Endodermal cell (in vitro differentiated cells): ENCODE measurements at regions not wholly inside any gene's neighbourhood (a gene's known extent, or its start where the extent isn't known, plus 50 kb on each side); places are given as distances from the start of the nearest gene placed in this dataset.
"Not testable (repeated sequence)": the region's sequence is repeated elsewhere in the genome, so short reads cannot be mapped to it uniquely, and the experiment has no call there.

Source experiments
- DNase-seq: peaks from one replicate; pipeline ENCODE4 v3.0.0-alpha.2; 2017
- H3K27ac ChIP-seq: 2 replicates; pipeline ENCODE4 v1.5.1; 2013; ENCODE audit warnings: mild to moderate bottlenecking, low read depth, low read length, moderate library complexity
- H3K27me3 ChIP-seq: 2 replicates; pipeline ENCODE4 v1.6.1; 2013; ENCODE audit warnings: mild to moderate bottlenecking, low read length, moderate library complexity; ENCODE audit not compliant: insufficient read depth, control insufficient read depth, poor library complexity, severe bottlenecking
- H3K36me3 ChIP-seq: 2 replicates; pipeline ENCODE4 v1.7.0; 2013; ENCODE audit warnings: mild to moderate bottlenecking, low read length, moderate library complexity; ENCODE audit not compliant: control insufficient read depth, insufficient read depth
- H3K4me1 ChIP-seq: one replicate; pipeline ENCODE4 v1.7.0; 2013; ENCODE audit warnings: low read length; ENCODE audit not compliant: control insufficient read depth, insufficient read depth
- H3K4me3 ChIP-seq: 2 replicates; pipeline ENCODE4 v1.5.1; 2013; ENCODE audit warnings: mild to moderate bottlenecking, low read length, moderate library complexity
- H3K9ac ChIP-seq: 2 replicates; pipeline ENCODE4 v1.6.1; 2013; ENCODE audit warnings: mild to moderate bottlenecking, low read length, moderate library complexity; ENCODE audit not compliant: poor library complexity, severe bottlenecking; ENCODE audit errors: extremely low read depth
- H3K9me3 ChIP-seq: 2 replicates; pipeline ENCODE4 v1.6.1; 2013; ENCODE audit warnings: mild to moderate bottlenecking, low read length, moderate library complexity; ENCODE audit not compliant: control insufficient read depth
- H3K27ac Mint-ChIP-seq: 2 replicates; pipeline ENCODE4 v1.8.0; 2020; ENCODE audit warnings: mixed read lengths
- H3K27me3 Mint-ChIP-seq: 2 replicates; pipeline ENCODE4 v1.8.0; 2021; ENCODE audit warnings: mild to moderate bottlenecking, mixed read lengths; ENCODE audit not compliant: insufficient read depth
- H3K36me3 Mint-ChIP-seq: 2 replicates; pipeline ENCODE4 v1.8.0; 2020; ENCODE audit warnings: low read depth, mixed read lengths
- H3K4me1 Mint-ChIP-seq: 2 replicates; pipeline ENCODE4 v1.8.0; 2020; ENCODE audit warnings: mixed read lengths
- H3K4me3 Mint-ChIP-seq: 2 replicates; pipeline ENCODE4 v1.8.0; 2020; ENCODE audit warnings: mild to moderate bottlenecking, moderate library complexity, mixed read lengths
- H3K9me3 Mint-ChIP-seq: 2 replicates; pipeline ENCODE4 v1.8.0; 2020; ENCODE audit warnings: mild to moderate bottlenecking, mixed read lengths
- WGBS, 2 experiments: methylation state at CpG; one replicate each; pipeline versions ENCODE4 v1.1.5 to v1.1.7; 2013; ENCODE audit warnings: missing lambda C conversion rate in 2 of 2, mixed read lengths in 1 of 2; ENCODE audit not compliant: insufficient coverage in 1 of 2, insufficient read length in 1 of 2; 5-methylcytosine and 5-hydroxymethylcytosine counted together
- TF ChIP-seq, protein P1 (sequence below): fragments of 200-600 bp; sonication (generic); conservative IDR thresholded peaks from 2 replicates; pipeline ENCODE4 v1.5.0; 2021; ENCODE audit warnings: antibody characterized with exemption, mild to moderate bottlenecking

DNA sequence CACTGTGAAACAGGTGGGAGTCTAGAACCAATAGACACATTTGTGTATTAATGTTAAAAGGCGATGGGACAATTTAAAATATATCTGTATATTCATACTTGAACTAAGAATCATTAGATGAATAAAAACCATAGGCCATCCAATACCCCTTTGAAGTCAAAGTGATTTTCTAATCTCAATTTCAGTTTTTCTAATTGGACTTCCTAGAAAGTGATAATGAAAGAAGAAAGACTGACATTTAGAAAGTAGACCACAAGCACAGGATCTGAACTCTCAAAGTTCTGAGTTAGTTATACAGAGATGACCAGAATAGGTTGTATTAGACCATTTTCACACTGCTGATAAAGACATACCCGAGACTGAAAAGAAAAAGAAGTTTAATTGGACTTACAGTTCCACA is 412.8 kb upstream of the PIK3R1 start:
- WGBS, 2 experiments, result 90 to 92% methylated on average over 1 of the region's 2 CpGs
- H3K36me3 ChIP-seq, result no peaks in the 10 kb centered on the region
- H3K36me3 Mint-ChIP-seq, result peaks cover 35% of the 10 kb centered on the region
- no peaks in the 10 kb centered on the region for H3K27me3 ChIP-seq
- peaks cover 34% of the 10 kb centered on the region for H3K9me3 Mint-ChIP-seq
- peaks cover 13% of the 10 kb centered on the region for H3K4me1 ChIP-seq
- no peak overlapping the region for H3K27ac ChIP-seq
- H3K4me3 ChIP-seq, result no peak overlapping the region
- H3K27ac Mint-ChIP-seq, result no peak overlapping the region
- no peak for DNase-seq
- TF ChIP-seq, protein P1, sequence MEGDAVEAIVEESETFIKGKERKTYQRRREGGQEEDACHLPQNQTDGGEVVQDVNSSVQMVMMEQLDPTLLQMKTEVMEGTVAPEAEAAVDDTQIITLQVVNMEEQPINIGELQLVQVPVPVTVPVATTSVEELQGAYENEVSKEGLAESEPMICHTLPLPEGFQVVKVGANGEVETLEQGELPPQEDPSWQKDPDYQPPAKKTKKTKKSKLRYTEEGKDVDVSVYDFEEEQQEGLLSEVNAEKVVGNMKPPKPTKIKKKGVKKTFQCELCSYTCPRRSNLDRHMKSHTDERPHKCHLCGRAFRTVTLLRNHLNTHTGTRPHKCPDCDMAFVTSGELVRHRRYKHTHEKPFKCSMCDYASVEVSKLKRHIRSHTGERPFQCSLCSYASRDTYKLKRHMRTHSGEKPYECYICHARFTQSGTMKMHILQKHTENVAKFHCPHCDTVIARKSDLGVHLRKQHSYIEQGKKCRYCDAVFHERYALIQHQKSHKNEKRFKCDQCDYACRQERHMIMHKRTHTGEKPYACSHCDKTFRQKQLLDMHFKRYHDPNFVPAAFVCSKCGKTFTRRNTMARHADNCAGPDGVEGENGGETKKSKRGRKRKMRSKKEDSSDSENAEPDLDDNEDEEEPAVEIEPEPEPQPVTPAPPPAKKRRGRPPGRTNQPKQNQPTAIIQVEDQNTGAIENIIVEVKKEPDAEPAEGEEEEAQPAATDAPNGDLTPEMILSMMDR, result no peak
- peaks cover 29% of the 10 kb centered on the region for H3K9me3 ChIP-seq
- H3K9ac ChIP-seq, result no peak overlapping the region
- H3K4me3 Mint-ChIP-seq, result no peak overlapping the region
- H3K4me1 Mint-ChIP-seq, result peaks cover 22% of the 10 kb centered on the region
- H3K27me3 Mint-ChIP-seq, result peaks cover 7% of the 10 kb centered on the region

DNA sequence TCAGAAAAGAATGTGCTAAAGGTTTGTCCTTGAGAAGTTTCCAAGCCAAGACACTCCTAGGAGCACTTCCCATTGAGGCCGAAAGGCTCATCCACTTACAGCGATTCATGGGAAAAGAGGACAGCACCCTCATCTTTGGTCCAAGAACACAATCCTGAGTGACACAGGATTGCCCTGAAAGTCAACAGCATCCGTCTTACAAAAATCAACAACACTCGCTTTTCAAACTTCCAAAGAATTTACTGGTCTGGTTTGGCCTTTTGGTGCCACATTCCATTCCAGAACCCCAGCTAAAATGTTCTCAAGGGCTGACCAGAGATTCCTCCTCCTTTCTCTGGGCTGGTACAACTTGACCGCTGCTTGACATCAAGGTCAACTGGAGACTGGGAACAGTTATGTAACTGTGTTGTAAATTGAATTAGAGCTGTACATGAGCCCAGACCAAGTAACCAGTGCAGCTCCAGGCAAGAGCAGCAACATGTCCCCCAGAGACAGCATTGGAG is 415.8 kb upstream of the PIK3R1 start:
- H3K4me1 Mint-ChIP-seq, result no peaks in the 10 kb centered on the region
- no peak overlapping the region for H3K4me3 ChIP-seq
- peaks cover 40% of the 10 kb centered on the region for H3K36me3 Mint-ChIP-seq
- no peak overlapping the region for H3K9ac ChIP-seq
- DNase-seq, result no peak
- no peaks in the 10 kb centered on the region for H3K27me3 ChIP-seq
- peaks cover 36% of the 10 kb centered on the region for H3K9me3 ChIP-seq
- TF ChIP-seq, protein P1, result no peak
- H3K27ac Mint-ChIP-seq, result no peak overlapping the region
- H3K4me1 ChIP-seq, result no peaks in the 10 kb centered on the region
- peaks cover 7% of the 10 kb centered on the region for H3K27me3 Mint-ChIP-seq
- WGBS, 2 experiments, result 93 to 95% methylated on average over 4 to 5 of the region's 5 CpGs
- no peak overlapping the region for H3K27ac ChIP-seq
- peaks cover 34% of the 10 kb centered on the region for H3K9me3 Mint-ChIP-seq
- H3K4me3 Mint-ChIP-seq, result no peak overlapping the region
- no peaks in the 10 kb centered on the region for H3K36me3 ChIP-seq

DNA sequence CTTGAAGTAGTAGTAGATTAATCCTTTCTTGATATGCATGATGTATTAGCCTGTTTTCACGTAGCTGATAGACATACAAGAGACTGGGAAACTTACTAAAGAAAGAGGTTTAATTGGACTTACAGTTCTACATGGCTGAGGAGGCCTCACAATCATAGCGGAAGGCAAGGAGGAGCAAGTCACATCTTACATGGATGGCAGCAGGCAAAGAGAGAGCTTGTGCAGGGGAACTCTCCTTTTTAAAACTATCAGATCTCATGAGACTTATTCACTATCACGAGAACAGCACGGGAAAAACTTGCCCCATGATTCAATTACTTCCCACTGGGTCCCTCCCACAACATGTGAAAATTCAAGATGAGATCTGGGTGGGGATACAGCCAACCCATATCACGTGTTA is 417.1 kb upstream of the PIK3R1 start:
- not testable (repeated sequence) for H3K9ac ChIP-seq, H3K4me3 Mint-ChIP-seq, H3K4me1 Mint-ChIP-seq, H3K27me3 Mint-ChIP-seq, H3K27ac Mint-ChIP-seq, H3K27ac ChIP-seq, DNase-seq, H3K4me1 ChIP-seq, H3K27me3 ChIP-seq, H3K36me3 ChIP-seq
- Mint-ChIP-seq H3K36me3 (peaks cover 32% of the 10 kb centered on the region), H3K9me3 (peaks cover 29% of the 10 kb centered on the region)
- 89 to 100% methylated on average over 3 to 5 of the region's 5 CpGs for WGBS, 2 experiments
- peaks cover 25% of the 10 kb centered on the region for H3K9me3 ChIP-seq
- H3K4me3 ChIP-seq, result peak overlapping the region; percentile 43
